ENCODE measurements at regions not wholly inside any gene's neighbourhood (a gene's known extent, or its start where the extent isn't known, plus 50 kb on each side); places are given as distances from the start of the nearest gene placed in this dataset.

- TF ChIP-seq POLR2AphosphoS5 (IDR thresholded peaks at IDR 0.05) (no peak), POLR2A (IDR thresholded peaks at IDR 0.05) (no peak), CTCF (IDR thresholded peaks at IDR 0.05) (no peak)
- H3K27ac ChIP-seq = no peak overlapping the region
- DNase-seq (ENCODE audit: low spot score in 2 of 2) = peak; percentile 19 to 59
- no peaks in the 10 kb centered on the region for H3K9me3 ChIP-seq
- H3K27me3 ChIP-seq = peaks cover 0 to 4% of the 10 kb centered on the region in 2 donors
- no peaks in the 10 kb centered on the region for H3K4me1 ChIP-seq
- H3K4me3 ChIP-seq = no peak overlapping the region
- intact Hi-C loops (cut with DNase I; ENCODE audit: low total_unique reads) = no loop called here
- H3K36me3 ChIP-seq = no peaks in the 10 kb centered on the region
These were observed 70.8 kb upstream of the CLDN14 start for GRCh38 chr21:36550761-36551160.

GRCh38 chr21:36551321-36551720 lies 71.4 kb upstream of the CLDN14 start:
- Histone ChIP-seq H3K27me3 (peaks cover 0 to 7% of the 10 kb centered on the region in 2 donors), H3K4me3 (no peak overlapping the region), H3K9me3 (no peaks in the 10 kb centered on the region), H3K36me3 (no peaks in the 10 kb centered on the region), H3K27ac (no peak overlapping the region), H3K4me1 (no peaks in the 10 kb centered on the region)
- no peak for DNase-seq (ENCODE audit: low spot score in 2 of 2)
- intact Hi-C loops (cut with DNase I; ENCODE audit: low total_unique reads) = no loop called here
- TF ChIP-seq POLR2AphosphoS5 (IDR thresholded peaks at IDR 0.05) (no peak), POLR2A (IDR thresholded peaks at IDR 0.05) (no peak), CTCF (IDR thresholded peaks at IDR 0.05) (no peak)

- Histone ChIP-seq H3K27ac (no peak overlapping the region), H3K36me3 (no peaks in the 10 kb centered on the region), H3K4me3 (no peak overlapping the region), H3K4me1 (no peaks in the 10 kb centered on the region), H3K9me3 (peaks cover 0 to 3% of the 10 kb centered on the region in 2 donors), H3K27me3 (peaks cover 0 to 7% of the 10 kb centered on the region in 2 donors)
- DNase-seq (ENCODE audit: low spot score in 2 of 2) = no peak
- TF ChIP-seq POLR2A (IDR thresholded peaks at IDR 0.05) (no peak), CTCF (IDR thresholded peaks at IDR 0.05) (no peak), POLR2AphosphoS5 (IDR thresholded peaks at IDR 0.05) (no peak)
- intact Hi-C loops (cut with DNase I; ENCODE audit: low total_unique reads) = no loop called here
These were observed 72.0 kb upstream of the CLDN14 start for GRCh38 chr21:36551731-36552433.

- Histone ChIP-seq H3K27me3 (peaks cover 0 to 7% of the 10 kb centered on the region in 2 donors), H3K9me3 (peaks cover 0 to 8% of the 10 kb centered on the region in 2 donors), H3K4me3 (no peak overlapping the region), H3K4me1 (no peaks in the 10 kb centered on the region), H3K36me3 (no peaks in the 10 kb centered on the region), H3K27ac (no peak overlapping the region)
- TF ChIP-seq POLR2AphosphoS5 (IDR thresholded peaks at IDR 0.05) (no peak), POLR2A (IDR thresholded peaks at IDR 0.05) (no peak), CTCF (IDR thresholded peaks at IDR 0.05) (no peak)
- intact Hi-C loops (cut with DNase I; ENCODE audit: low total_unique reads) = no loop called here
- DNase-seq (ENCODE audit: low spot score in 2 of 2) = no peak
These were observed 72.5 kb upstream of the CLDN14 start for GRCh38 chr21:36552434-36552785.

- no peaks in the 10 kb centered on the region for H3K36me3 ChIP-seq
- peaks cover 0 to 7% of the 10 kb centered on the region in 2 donors for H3K27me3 ChIP-seq
- no peaks in the 10 kb centered on the region for H3K4me1 ChIP-seq
- no peak overlapping the region for H3K4me3 ChIP-seq
- intact Hi-C loops (cut with DNase I; ENCODE audit: low total_unique reads) = no loop called here
- H3K9me3 ChIP-seq = peaks cover 0 to 9% of the 10 kb centered on the region in 2 donors
- no peak overlapping the region for H3K27ac ChIP-seq
- TF ChIP-seq POLR2A (IDR thresholded peaks at IDR 0.05) (no peak), CTCF (IDR thresholded peaks at IDR 0.05) (no peak), POLR2AphosphoS5 (IDR thresholded peaks at IDR 0.05) (no peak)
- no peak for DNase-seq (ENCODE audit: low spot score in 2 of 2)
These were observed 73.5 kb upstream of the CLDN14 start for GRCh38 chr21:36553406-36553805.
